ENCODE measurements at regions not wholly inside any gene's neighbourhood (a gene's known extent, or its start where the extent isn't known, plus 50 kb on each side); places are given as distances from the start of the nearest gene placed in this dataset.

DNA sequence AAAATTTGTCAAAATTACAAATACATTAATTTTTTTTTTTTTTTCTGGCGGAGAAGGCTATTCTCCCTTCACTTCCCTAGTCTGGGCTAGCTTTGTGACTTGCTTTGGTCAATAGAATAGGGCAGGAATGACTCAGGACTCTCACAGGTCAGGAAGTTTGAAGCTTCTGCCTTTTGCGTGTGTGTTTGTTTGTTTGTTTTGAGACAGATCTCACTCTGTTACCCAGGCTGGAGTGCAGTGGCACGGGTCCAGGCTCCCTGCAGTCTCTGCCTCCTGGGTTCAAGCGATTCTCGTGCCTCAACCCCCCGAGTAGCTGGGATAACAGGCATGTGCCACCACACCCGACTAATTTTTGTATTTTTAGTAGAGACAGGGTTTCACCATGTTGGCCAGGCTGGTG, 55.9 kb upstream of the USP9X start:
- TF ChIP-seq, protein P1, sequence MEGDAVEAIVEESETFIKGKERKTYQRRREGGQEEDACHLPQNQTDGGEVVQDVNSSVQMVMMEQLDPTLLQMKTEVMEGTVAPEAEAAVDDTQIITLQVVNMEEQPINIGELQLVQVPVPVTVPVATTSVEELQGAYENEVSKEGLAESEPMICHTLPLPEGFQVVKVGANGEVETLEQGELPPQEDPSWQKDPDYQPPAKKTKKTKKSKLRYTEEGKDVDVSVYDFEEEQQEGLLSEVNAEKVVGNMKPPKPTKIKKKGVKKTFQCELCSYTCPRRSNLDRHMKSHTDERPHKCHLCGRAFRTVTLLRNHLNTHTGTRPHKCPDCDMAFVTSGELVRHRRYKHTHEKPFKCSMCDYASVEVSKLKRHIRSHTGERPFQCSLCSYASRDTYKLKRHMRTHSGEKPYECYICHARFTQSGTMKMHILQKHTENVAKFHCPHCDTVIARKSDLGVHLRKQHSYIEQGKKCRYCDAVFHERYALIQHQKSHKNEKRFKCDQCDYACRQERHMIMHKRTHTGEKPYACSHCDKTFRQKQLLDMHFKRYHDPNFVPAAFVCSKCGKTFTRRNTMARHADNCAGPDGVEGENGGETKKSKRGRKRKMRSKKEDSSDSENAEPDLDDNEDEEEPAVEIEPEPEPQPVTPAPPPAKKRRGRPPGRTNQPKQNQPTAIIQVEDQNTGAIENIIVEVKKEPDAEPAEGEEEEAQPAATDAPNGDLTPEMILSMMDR (IDR thresholded peaks at IDR 0.05) = no peak
- TF ChIP-seq POLR2AphosphoS5 (IDR thresholded peaks at IDR 0.05) = no peak

Data from upper lobe of left lung (tissue), 4 donors.